ENCODE measurements at regions not wholly inside any gene's neighbourhood (a gene's known extent, or its start where the extent isn't known, plus 50 kb on each side); places are given as distances from the start of the nearest gene placed in this dataset.

GRCh38 chr1:216815260-216816131, 92.3 kb upstream of the ESRRG start:
- no peak for TF ChIP-seq CTCF (IDR thresholded peaks at IDR 0.05; ENCODE audit: low read depth, low read length, poor library complexity, severe bottlenecking)
- TF ChIP-seq EZH2phosphoT487 (IDR thresholded peaks at IDR 0.05; ENCODE audit: borderline replicate concordance, low read length), result no peak

Measured in DOHH2 (cell line).